Stimulated activated naive B cell treated with anti-CD40 and anti-IgM and Interleukin-4, amounts not matched to agents 10 μg/mL and 1 μg/mL and 100 μg/mL, for 72 hours (primary cell): ENCODE measurements at regions not wholly inside any gene's neighbourhood (a gene's known extent, or its start where the extent isn't known, plus 50 kb on each side); places are given as distances from the start of the nearest gene placed in this dataset.
"Not testable (repeated sequence)": the region's sequence is repeated elsewhere in the genome, so short reads cannot be mapped to it uniquely, and the experiment has no call there.

Source experiments
- ATAC-seq, 2 donors: fragments of 150-1000 bp; cut with Tn5 transposase; replicated peaks; 2 replicates each; pipeline ENCODE4 v1.10.0; 2021; ENCODE audit warnings: moderate library complexity in 1 of 2
- DNase-seq: peaks from one replicate; pipeline ENCODE4 v3.0.0; 2021
- H3K27ac Mint-ChIP-seq: one replicate; pipeline ENCODE4 v1.8.0; 2022; ENCODE audit warnings: mild to moderate bottlenecking, mixed read lengths
- H3K27me3 Mint-ChIP-seq, 2 donors: one replicate each; pipeline ENCODE4 v1.8.0; 2022; ENCODE audit warnings: mixed read lengths in 2 of 2
- H3K36me3 Mint-ChIP-seq, 2 donors: one replicate each; pipeline ENCODE4 v1.8.0; 2022; ENCODE audit warnings: mixed read lengths in 2 of 2, mild to moderate bottlenecking in 1 of 2
- H3K4me1 Mint-ChIP-seq, 2 donors: one replicate each; pipeline ENCODE4 v1.8.0; 2022; ENCODE audit warnings: mixed read lengths in 2 of 2, mild to moderate bottlenecking in 1 of 2
- H3K4me3 Mint-ChIP-seq, 2 donors: one replicate each; pipeline ENCODE4 v1.8.0; 2022; ENCODE audit warnings: mild to moderate bottlenecking in 2 of 2, mixed read lengths in 2 of 2, moderate library complexity in 1 of 2
- H3K9me3 Mint-ChIP-seq, 2 donors: one replicate each; pipeline ENCODE4 v1.8.0; 2022; ENCODE audit warnings: mixed read lengths in 2 of 2, mild to moderate bottlenecking in 1 of 2

GRCh38 chr18:64403784-64404503, 255.1 kb upstream of the LINC00305 start:
- Mint-ChIP-seq H3K4me1 (peaks cover 7 to 10% of the 10 kb centered on the region in 2 donors), H3K36me3 (no peaks in the 10 kb centered on the region), H3K27ac (peak overlapping the region; percentile 10), H3K27me3 (no peaks in the 10 kb centered on the region), H3K9me3 (no peaks in the 10 kb centered on the region), H3K4me3 (no peak overlapping the region)
- DNase-seq (no peak), ATAC-seq (peak; percentile 93 to 97)

GRCh38 chr18:64402636-64403035, 253.7 kb upstream of the LINC00305 start:
- Mint-ChIP-seq H3K4me3 (no peak overlapping the region), H3K27ac (no peak overlapping the region), H3K27me3 (no peaks in the 10 kb centered on the region), H3K4me1 (peaks cover 10 to 11% of the 10 kb centered on the region in 2 donors), H3K36me3 (no peaks in the 10 kb centered on the region), H3K9me3 (no peaks in the 10 kb centered on the region)
- no peak for DNase-seq
- no peak for ATAC-seq

GRCh38 chr18:64401268-64402060, 252.6 kb upstream of the LINC00305 start:
- H3K27ac Mint-ChIP-seq: no peak overlapping the region

GRCh38 chr18:64399566-64399965, 250.7 kb upstream of the LINC00305 start:
- Mint-ChIP-seq H3K9me3 (peaks cover 0 to 2% of the 10 kb centered on the region in 2 donors), H3K36me3 (no peaks in the 10 kb centered on the region), H3K4me3 (no peak overlapping the region), H3K27me3 (no peaks in the 10 kb centered on the region), H3K4me1 (peaks cover 9% of the 10 kb centered on the region in 2 donors), H3K27ac (no peak overlapping the region)
- ATAC-seq (no peak), DNase-seq (no peak)

More at GRCh38 chr18:64401268-64402060, 252.6 kb upstream of the LINC00305 start:
- H3K4me3 Mint-ChIP-seq: no peak overlapping the region
- H3K9me3 Mint-ChIP-seq: peaks cover 0 to 2% of the 10 kb centered on the region in 2 donors
- no peaks in the 10 kb centered on the region for H3K36me3 Mint-ChIP-seq
- peaks cover 10 to 11% of the 10 kb centered on the region in 2 donors for H3K4me1 Mint-ChIP-seq
- ATAC-seq: no peak
- DNase-seq: no peak
- no peaks in the 10 kb centered on the region for H3K27me3 Mint-ChIP-seq

- Mint-ChIP-seq H3K27me3 (no peaks in the 10 kb centered on the region), H3K9me3 (peaks cover 0 to 2% of the 10 kb centered on the region in 2 donors), H3K4me3 (no peak overlapping the region), H3K36me3 (no peaks in the 10 kb centered on the region), H3K27ac (no peak overlapping the region), H3K4me1 (peaks cover 0 to 4% of the 10 kb centered on the region in 2 donors)
- ATAC-seq (peak; percentile 19 to 60), DNase-seq (no peak)
Observed at GRCh38 chr18:64398320-64398719, 249.4 kb upstream of the LINC00305 start.

GRCh38 chr18:64392202-64392601, 243.3 kb upstream of the LINC00305 start:
- Mint-ChIP-seq H3K27me3 (peaks cover 0 to 5% of the 10 kb centered on the region in 2 donors), H3K36me3 (no peaks in the 10 kb centered on the region), H3K27ac (no peak overlapping the region), H3K4me3 (no peak overlapping the region), H3K4me1 (no peaks in the 10 kb centered on the region), H3K9me3 (peaks cover 0 to 2% of the 10 kb centered on the region in 2 donors)
- no peak for DNase-seq
- no peak for ATAC-seq

- Mint-ChIP-seq H3K27ac (no peak overlapping the region), H3K9me3 (peaks cover 1 to 4% of the 10 kb centered on the region in 2 donors), H3K36me3 (no peaks in the 10 kb centered on the region), H3K4me1 (peaks cover 12 to 24% of the 10 kb centered on the region in 2 donors), H3K27me3 (no peaks in the 10 kb centered on the region), H3K4me3 (no peak overlapping the region)
- ATAC-seq: no peak
- DNase-seq: no peak
Observed at GRCh38 chr18:64384101-64384500, 235.2 kb upstream of the LINC00305 start.

GRCh38 chr18:64380117-64380516, 231.2 kb upstream of the LINC00305 start:
- H3K36me3 Mint-ChIP-seq: peaks cover 0 to 3% of the 10 kb centered on the region in 2 donors
- no peak overlapping the region for H3K4me3 Mint-ChIP-seq
- ATAC-seq (peak; percentile 95 to 98), DNase-seq (no peak)
- H3K4me1 Mint-ChIP-seq: peaks cover 13 to 24% of the 10 kb centered on the region in 2 donors
- peak overlapping the region; percentile 26 for H3K27ac Mint-ChIP-seq
- peaks cover 5 to 7% of the 10 kb centered on the region in 2 donors for H3K9me3 Mint-ChIP-seq
- no peaks in the 10 kb centered on the region for H3K27me3 Mint-ChIP-seq

- H3K27ac Mint-ChIP-seq: peak overlapping the region; percentile 26
- peaks cover 5 to 7% of the 10 kb centered on the region in 2 donors for H3K9me3 Mint-ChIP-seq
- peaks cover 13 to 24% of the 10 kb centered on the region in 2 donors for H3K4me1 Mint-ChIP-seq
- no peak overlapping the region for H3K4me3 Mint-ChIP-seq
- no peaks in the 10 kb centered on the region for H3K27me3 Mint-ChIP-seq
- peak; percentile 52 to 59 for ATAC-seq
- H3K36me3 Mint-ChIP-seq: peaks cover 0 to 3% of the 10 kb centered on the region in 2 donors
- no peak for DNase-seq
Observed at GRCh38 chr18:64379662-64380061, 230.8 kb upstream of the LINC00305 start.

- DNase-seq (no peak), ATAC-seq (no peak)
- peaks cover 0 to 3% of the 10 kb centered on the region in 2 donors for H3K36me3 Mint-ChIP-seq
- H3K4me1 Mint-ChIP-seq: peaks cover 13 to 24% of the 10 kb centered on the region in 2 donors
- H3K9me3 Mint-ChIP-seq: peaks cover 5 to 7% of the 10 kb centered on the region in 2 donors
- H3K4me3 Mint-ChIP-seq: no peak overlapping the region
- no peaks in the 10 kb centered on the region for H3K27me3 Mint-ChIP-seq
- no peak overlapping the region for H3K27ac Mint-ChIP-seq
Observed at GRCh38 chr18:64377446-64377845, 228.6 kb upstream of the LINC00305 start.

- Mint-ChIP-seq H3K27me3 (no peaks in the 10 kb centered on the region), H3K4me3 (no peak overlapping the region), H3K4me1 (no peaks in the 10 kb centered on the region), H3K9me3 (peaks cover 0 to 3% of the 10 kb centered on the region in 2 donors), H3K36me3 (no peaks in the 10 kb centered on the region), H3K27ac (no peak overlapping the region)
- ATAC-seq (no peak), DNase-seq (no peak)
Observed at GRCh38 chr18:64372850-64373249, 224.0 kb upstream of the LINC00305 start.

GRCh38 chr18:64369830-64370440, 221.0 kb upstream of the LINC00305 start:
- not testable (repeated sequence) for H3K36me3 Mint-ChIP-seq, H3K9me3 Mint-ChIP-seq, ATAC-seq, DNase-seq, H3K27me3 Mint-ChIP-seq, H3K4me1 Mint-ChIP-seq, H3K4me3 Mint-ChIP-seq, H3K27ac Mint-ChIP-seq

- no peak overlapping the region for H3K27ac Mint-ChIP-seq
- no peak for DNase-seq
- peaks cover 15 to 19% of the 10 kb centered on the region in 2 donors for H3K9me3 Mint-ChIP-seq
- no peaks in the 10 kb centered on the region for H3K4me1 Mint-ChIP-seq
- H3K36me3 Mint-ChIP-seq: peaks cover 0 to 5% of the 10 kb centered on the region in 2 donors
- H3K4me3 Mint-ChIP-seq: no peak overlapping the region
- ATAC-seq: peak in 1 of 2 donors; percentile 57
- no peaks in the 10 kb centered on the region for H3K27me3 Mint-ChIP-seq
Observed at GRCh38 chr18:64365106-64365505, 216.2 kb upstream of the LINC00305 start.

- ATAC-seq (no peak), DNase-seq (no peak)
- no peaks in the 10 kb centered on the region for H3K9me3 Mint-ChIP-seq
- H3K4me3 Mint-ChIP-seq: no peak overlapping the region
- peaks cover 0 to 2% of the 10 kb centered on the region in 2 donors for H3K4me1 Mint-ChIP-seq
- no peaks in the 10 kb centered on the region for H3K27me3 Mint-ChIP-seq
- H3K27ac Mint-ChIP-seq: no peak overlapping the region
- H3K36me3 Mint-ChIP-seq: no peaks in the 10 kb centered on the region
Observed at GRCh38 chr18:64337673-64338072, 188.8 kb upstream of the LINC00305 start.
